Suprapubic skin (tissue), 4 donors: ENCODE measurements at regions not wholly inside any gene's neighbourhood (a gene's known extent, or its start where the extent isn't known, plus 50 kb on each side); places are given as distances from the start of the nearest gene placed in this dataset.

Experiments used
- EP300 ChIP-seq: sonication (generic); formaldehyde crosslinking; IDR thresholded peaks from one replicate; pipeline ENCODE4 v1.6.1; 2017; ENCODE audit warnings: antibody characterized with exemption
- POLR2A ChIP-seq, 2 donors: fragments of 450-650 bp; IDR thresholded peaks; one replicate each; pipeline ENCODE4 v1.6.1; 2017; ENCODE audit warnings: antibody characterized with exemption in 2 of 2, mild to moderate bottlenecking in 2 of 2, moderate library complexity in 2 of 2
- POLR2AphosphoS5 ChIP-seq, 3 donors: sonication (generic); formaldehyde crosslinking; IDR thresholded peaks; one replicate each; pipeline ENCODE4 v1.6.1; 2017; ENCODE audit warnings: antibody characterized with exemption in 3 of 3
- TF ChIP-seq, protein P1 (sequence below), 2 donors: fragments of 200-600 bp in 1 of 2; fragments of 450-650 bp in 1 of 2; sonication (generic) in 1 of 2; IDR thresholded peaks; one replicate each; pipeline ENCODE4 v1.5.1; 2016 to 2019; ENCODE audit warnings: antibody characterized with exemption in 2 of 2, mild to moderate bottlenecking in 1 of 2, moderate library complexity in 1 of 2

DNA sequence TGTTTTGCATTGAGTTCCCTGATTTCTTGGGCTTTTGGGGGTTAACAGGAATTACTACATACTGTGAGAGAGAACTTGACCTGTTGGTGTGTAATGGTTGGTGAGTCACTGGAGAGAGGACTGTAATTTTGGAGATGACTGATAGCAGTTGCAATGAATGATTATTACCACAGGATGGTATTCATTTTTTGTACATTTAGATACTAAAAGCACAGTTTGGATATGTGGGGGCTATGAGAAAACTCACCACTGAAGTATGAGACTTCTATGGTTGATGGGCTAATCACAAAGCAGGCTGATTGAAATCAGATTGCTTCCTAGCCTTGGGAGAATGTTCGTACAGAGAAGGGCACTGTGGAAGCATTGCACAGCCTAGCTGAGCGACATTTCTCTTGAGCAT, 1571.3 kb upstream of the PRMT6 start:
- TF ChIP-seq, protein P1, sequence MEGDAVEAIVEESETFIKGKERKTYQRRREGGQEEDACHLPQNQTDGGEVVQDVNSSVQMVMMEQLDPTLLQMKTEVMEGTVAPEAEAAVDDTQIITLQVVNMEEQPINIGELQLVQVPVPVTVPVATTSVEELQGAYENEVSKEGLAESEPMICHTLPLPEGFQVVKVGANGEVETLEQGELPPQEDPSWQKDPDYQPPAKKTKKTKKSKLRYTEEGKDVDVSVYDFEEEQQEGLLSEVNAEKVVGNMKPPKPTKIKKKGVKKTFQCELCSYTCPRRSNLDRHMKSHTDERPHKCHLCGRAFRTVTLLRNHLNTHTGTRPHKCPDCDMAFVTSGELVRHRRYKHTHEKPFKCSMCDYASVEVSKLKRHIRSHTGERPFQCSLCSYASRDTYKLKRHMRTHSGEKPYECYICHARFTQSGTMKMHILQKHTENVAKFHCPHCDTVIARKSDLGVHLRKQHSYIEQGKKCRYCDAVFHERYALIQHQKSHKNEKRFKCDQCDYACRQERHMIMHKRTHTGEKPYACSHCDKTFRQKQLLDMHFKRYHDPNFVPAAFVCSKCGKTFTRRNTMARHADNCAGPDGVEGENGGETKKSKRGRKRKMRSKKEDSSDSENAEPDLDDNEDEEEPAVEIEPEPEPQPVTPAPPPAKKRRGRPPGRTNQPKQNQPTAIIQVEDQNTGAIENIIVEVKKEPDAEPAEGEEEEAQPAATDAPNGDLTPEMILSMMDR (IDR thresholded peaks at IDR 0.05), result no peak
- no peak for TF ChIP-seq POLR2A (IDR thresholded peaks at IDR 0.05)
- TF ChIP-seq POLR2AphosphoS5 (IDR thresholded peaks at IDR 0.05), result no peak
- no peak for TF ChIP-seq EP300
